Fibroblast of upper back skin (primary cell): ENCODE measurements at regions not wholly inside any gene's neighbourhood (a gene's known extent, or its start where the extent isn't known, plus 50 kb on each side); places are given as distances from the start of the nearest gene placed in this dataset.

ENCODE experiments used
- DNase-seq: peaks from one replicate; pipeline ENCODE4 v3.0.0-alpha.2; 2013

GRCh38 chr7:123401295-123401694, 133.1 kb downstream of the IQUB start:
- DNase-seq = no peak

- no peak for DNase-seq
These were observed 134.2 kb downstream of the IQUB start for GRCh38 chr7:123400196-123400595.

- no peak for DNase-seq
These were observed 135.5 kb downstream of the IQUB start for GRCh38 chr7:123398921-123399320.

- no peak for DNase-seq
These were observed 136.6 kb downstream of the IQUB start for GRCh38 chr7:123397746-123398338.

- no peak for DNase-seq
These were observed 140.8 kb downstream of the IQUB start for GRCh38 chr7:123393623-123394022.

- DNase-seq = peak; percentile 2
These were observed 162.0 kb downstream of the IQUB start for GRCh38 chr7:123372368-123372767.

GRCh38 chr7:123367484-123368122, 166.8 kb downstream of the IQUB start:
- DNase-seq = peak; percentile 0

GRCh38 chr7:123367031-123367430, 167.3 kb upstream of the SLC13A1 start:
- DNase-seq = no peak

GRCh38 chr7:123366626-123367025, 166.9 kb upstream of the SLC13A1 start:
- DNase-seq = no peak

- DNase-seq = no peak
These were observed 160.9 kb upstream of the SLC13A1 start for GRCh38 chr7:123360631-123361030.

- no peak for DNase-seq
These were observed 155.9 kb upstream of the SLC13A1 start for GRCh38 chr7:123355576-123356190.

GRCh38 chr7:123352973-123353372, 153.2 kb upstream of the SLC13A1 start:
- DNase-seq = no peak

- no peak for DNase-seq
These were observed 152.0 kb upstream of the SLC13A1 start for GRCh38 chr7:123351516-123352505.

GRCh38 chr7:123351027-123351426, 151.3 kb upstream of the SLC13A1 start:
- DNase-seq = no peak

- DNase-seq = no peak
These were observed 148.9 kb upstream of the SLC13A1 start for GRCh38 chr7:123348690-123349089.

- no peak for DNase-seq
These were observed 147.0 kb upstream of the SLC13A1 start for GRCh38 chr7:123346766-123347165.

- no peak for DNase-seq
These were observed 143.8 kb upstream of the SLC13A1 start for GRCh38 chr7:123343611-123344010.

- DNase-seq = no peak
These were observed 141.3 kb upstream of the SLC13A1 start for GRCh38 chr7:123341102-123341501.

GRCh38 chr7:123338688-123339087, 138.9 kb upstream of the SLC13A1 start:
- no peak for DNase-seq

GRCh38 chr7:123329988-123330643, 130.3 kb upstream of the SLC13A1 start:
- DNase-seq = no peak

- no peak for DNase-seq
These were observed 127.9 kb upstream of the SLC13A1 start for GRCh38 chr7:123327661-123328060.

- DNase-seq = no peak
These were observed 124.5 kb upstream of the SLC13A1 start for GRCh38 chr7:123324283-123324682.

- no peak for DNase-seq
These were observed 123.9 kb upstream of the SLC13A1 start for GRCh38 chr7:123323689-123324088.
